Stimulated activated CD4-positive, alpha-beta T cell treated with anti-CD3 and anti-CD28 coated beads, Interleukin-15, amount 100 ng/mL, for 1 hour (primary cell): ENCODE measurements at regions not wholly inside any gene's neighbourhood (a gene's known extent, or its start where the extent isn't known, plus 50 kb on each side); places are given as distances from the start of the nearest gene placed in this dataset.

Source experiments
- DNase-seq, 2 donors: peaks; one replicate each; pipeline ENCODE4 v3.0.0-alpha.2; 2020; ENCODE audit warnings: low read depth in 1 of 2, low spot score in 1 of 2

- no peak for DNase-seq
Observed at GRCh38 chr1:172753964-172754363, 95.1 kb downstream of the FASLG start.

- DNase-seq = no peak
Observed at GRCh38 chr1:172754609-172755008, 95.7 kb downstream of the FASLG start.

GRCh38 chr1:172755099-172755498 lies 96.2 kb downstream of the FASLG start:
- no peak for DNase-seq

GRCh38 chr1:172756024-172756423 lies 97.1 kb downstream of the FASLG start:
- DNase-seq = no peak

GRCh38 chr1:172758259-172758658 lies 99.4 kb downstream of the FASLG start:
- DNase-seq = no peak

GRCh38 chr1:172760121-172760520 lies 101.2 kb downstream of the FASLG start:
- no peak for DNase-seq

GRCh38 chr1:172761581-172762486 lies 102.9 kb downstream of the FASLG start:
- no peak for DNase-seq

GRCh38 chr1:172763057-172763456 lies 104.2 kb downstream of the FASLG start:
- no peak for DNase-seq

- DNase-seq = no peak
Observed at GRCh38 chr1:172764378-172764777, 105.5 kb downstream of the FASLG start.

GRCh38 chr1:172766462-172766861 lies 107.6 kb downstream of the FASLG start:
- no peak for DNase-seq

- no peak for DNase-seq
Observed at GRCh38 chr1:172770071-172770470, 111.2 kb downstream of the FASLG start.

GRCh38 chr1:172774561-172774960 lies 115.7 kb downstream of the FASLG start:
- DNase-seq = no peak

- no peak for DNase-seq
Observed at GRCh38 chr1:172775606-172776005, 116.7 kb downstream of the FASLG start.

GRCh38 chr1:172776071-172776470 lies 117.2 kb downstream of the FASLG start:
- DNase-seq = no peak

GRCh38 chr1:172777767-172778166 lies 118.9 kb downstream of the FASLG start:
- DNase-seq = no peak

- DNase-seq = no peak
Observed at GRCh38 chr1:172778456-172779455, 119.9 kb downstream of the FASLG start.

- no peak for DNase-seq
Observed at GRCh38 chr1:172779491-172779890, 120.6 kb downstream of the FASLG start.

- no peak for DNase-seq
Observed at GRCh38 chr1:172781513-172782140, 122.7 kb downstream of the FASLG start.

GRCh38 chr1:172789840-172790239 lies 130.9 kb downstream of the FASLG start:
- no peak for DNase-seq

GRCh38 chr1:172790245-172790644 lies 131.3 kb downstream of the FASLG start:
- DNase-seq = no peak

GRCh38 chr1:172793823-172794222 lies 134.9 kb downstream of the FASLG start:
- DNase-seq = no peak
